ENCODE measurements at regions not wholly inside any gene's neighbourhood (a gene's known extent, or its start where the extent isn't known, plus 50 kb on each side); places are given as distances from the start of the nearest gene placed in this dataset.

GRCh38 chr16:85460252-85461021 lies 152.7 kb upstream of the GSE1 start:
- Histone ChIP-seq H3K9ac (ENCODE audit: low read length) (no peak overlapping the region), H2AFZ (ENCODE audit: low read depth, low read length) (no peak overlapping the region), H3K4me3 (ENCODE audit: insufficient read depth, low read depth, low read length) (no peak overlapping the region), H3K79me2 (ENCODE audit: insufficient read depth, low read length) (no peaks in the 10 kb centered on the region), H3K36me3 (ENCODE audit: insufficient read depth, low read length) (no peaks in the 10 kb centered on the region), H3K27me3 (ENCODE audit: insufficient read depth, low read length) (peaks cover 15% of the 10 kb centered on the region), H3K4me2 (ENCODE audit: low read length) (peak overlapping the region; percentile 78), H3K4me1 (ENCODE audit: insufficient read depth, low read length) (peaks cover 22% of the 10 kb centered on the region), H3K9me3 (ENCODE audit: insufficient read depth, low read depth, low read length) (no peaks in the 10 kb centered on the region), H4K20me1 (ENCODE audit: insufficient read depth, low read length) (peaks cover 95% of the 10 kb centered on the region), H3K27ac (ENCODE audit: low read depth, low read length) (no peak overlapping the region)
- peaks cover 3% of the 10 kb centered on the region for H3K36me3 Mint-ChIP-seq (ENCODE audit: low read depth, unreplicated experiment)
- no peak for DNase-seq (ENCODE audit: low read depth)
- peak overlapping the region; percentile 25 for H3K4me3 Mint-ChIP-seq (ENCODE audit: unreplicated experiment)
- H3K4me1 Mint-ChIP-seq (ENCODE audit: low read depth, unreplicated experiment), result peaks cover 14% of the 10 kb centered on the region
- no peak for FAIRE-seq
- no peaks in the 10 kb centered on the region for H3K9me3 Mint-ChIP-seq (ENCODE audit: unreplicated experiment)
- peak overlapping the region; percentile 36 for H3K27ac Mint-ChIP-seq (ENCODE audit: unreplicated experiment)
- peaks cover 52% of the 10 kb centered on the region for H3K27me3 Mint-ChIP-seq (ENCODE audit: low read depth, unreplicated experiment)
- TF ChIP-seq, protein P1, sequence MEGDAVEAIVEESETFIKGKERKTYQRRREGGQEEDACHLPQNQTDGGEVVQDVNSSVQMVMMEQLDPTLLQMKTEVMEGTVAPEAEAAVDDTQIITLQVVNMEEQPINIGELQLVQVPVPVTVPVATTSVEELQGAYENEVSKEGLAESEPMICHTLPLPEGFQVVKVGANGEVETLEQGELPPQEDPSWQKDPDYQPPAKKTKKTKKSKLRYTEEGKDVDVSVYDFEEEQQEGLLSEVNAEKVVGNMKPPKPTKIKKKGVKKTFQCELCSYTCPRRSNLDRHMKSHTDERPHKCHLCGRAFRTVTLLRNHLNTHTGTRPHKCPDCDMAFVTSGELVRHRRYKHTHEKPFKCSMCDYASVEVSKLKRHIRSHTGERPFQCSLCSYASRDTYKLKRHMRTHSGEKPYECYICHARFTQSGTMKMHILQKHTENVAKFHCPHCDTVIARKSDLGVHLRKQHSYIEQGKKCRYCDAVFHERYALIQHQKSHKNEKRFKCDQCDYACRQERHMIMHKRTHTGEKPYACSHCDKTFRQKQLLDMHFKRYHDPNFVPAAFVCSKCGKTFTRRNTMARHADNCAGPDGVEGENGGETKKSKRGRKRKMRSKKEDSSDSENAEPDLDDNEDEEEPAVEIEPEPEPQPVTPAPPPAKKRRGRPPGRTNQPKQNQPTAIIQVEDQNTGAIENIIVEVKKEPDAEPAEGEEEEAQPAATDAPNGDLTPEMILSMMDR (IDR thresholded peaks at IDR 0.05; ENCODE audit: insufficient read depth, low read depth, low read length), result no peak
- no peak for TF ChIP-seq EZH2 (IDR thresholded peaks at IDR 0.05; ENCODE audit: insufficient read depth, low read length)

DNA sequence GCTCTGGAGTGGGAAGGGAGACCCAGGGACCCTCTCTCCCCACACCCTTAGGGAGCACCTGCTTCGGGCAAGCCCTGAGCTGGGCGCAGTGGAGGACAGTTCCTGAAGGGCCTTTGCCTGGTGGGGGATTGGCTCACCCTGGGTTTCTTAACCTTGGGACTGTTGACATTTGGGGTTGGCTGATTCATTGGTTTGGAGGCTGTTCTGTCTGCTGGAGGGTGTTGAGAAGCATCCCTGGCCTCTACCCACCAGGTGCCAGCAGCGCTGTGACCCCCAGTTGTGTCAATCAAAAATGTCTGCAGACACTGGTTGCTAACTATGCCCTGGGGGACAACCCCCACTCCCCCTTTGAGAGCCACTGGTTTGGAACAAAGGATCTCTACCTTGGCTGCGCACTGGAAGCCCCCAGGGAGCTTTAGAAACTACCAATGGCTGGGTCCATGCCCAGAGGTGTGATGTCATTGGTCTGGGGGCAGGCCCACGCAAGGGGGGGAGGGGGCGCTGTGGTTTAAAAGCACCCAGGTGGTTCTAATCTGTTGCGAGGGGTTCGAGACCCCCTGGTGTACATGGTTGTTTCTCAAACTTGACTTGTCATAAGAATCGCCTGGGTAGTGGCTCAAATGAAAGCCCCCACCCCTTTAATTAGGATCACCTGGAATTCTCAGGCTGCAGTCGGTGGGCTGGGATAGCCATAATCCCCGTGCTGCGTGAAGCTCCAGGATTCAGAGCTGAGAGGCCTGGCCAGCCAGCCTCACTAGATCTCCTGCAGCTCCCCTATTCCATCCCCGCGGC lies 151.9 kb upstream of the GSE1 start:
- TF ChIP-seq EZH2 (IDR thresholded peaks at IDR 0.05; ENCODE audit: insufficient read depth, low read length), result no peak
- TF ChIP-seq, protein P1 (IDR thresholded peaks at IDR 0.05; ENCODE audit: insufficient read depth, low read depth, low read length), result no peak
- H3K4me1 ChIP-seq (ENCODE audit: insufficient read depth, low read length), result peaks cover 22% of the 10 kb centered on the region
- peaks cover 15% of the 10 kb centered on the region for H3K4me1 Mint-ChIP-seq (ENCODE audit: low read depth, unreplicated experiment)
- no peaks in the 10 kb centered on the region for H3K9me3 ChIP-seq (ENCODE audit: insufficient read depth, low read depth, low read length)
- peak overlapping the region; percentile 40 for H3K4me3 Mint-ChIP-seq (ENCODE audit: unreplicated experiment)
- peaks cover 3% of the 10 kb centered on the region for H3K36me3 Mint-ChIP-seq (ENCODE audit: low read depth, unreplicated experiment)
- DNase-seq (ENCODE audit: low read depth) (peak; percentile 28), FAIRE-seq (no peak)
- H3K4me2 ChIP-seq (ENCODE audit: low read length), result peak overlapping the region; percentile 78
- no peaks in the 10 kb centered on the region for H3K36me3 ChIP-seq (ENCODE audit: insufficient read depth, low read length)
- H2AFZ ChIP-seq (ENCODE audit: low read depth, low read length), result no peak overlapping the region
- H3K9me3 Mint-ChIP-seq (ENCODE audit: unreplicated experiment), result no peaks in the 10 kb centered on the region
- H3K9ac ChIP-seq (ENCODE audit: low read length), result no peak overlapping the region
- H3K79me2 ChIP-seq (ENCODE audit: insufficient read depth, low read length), result no peaks in the 10 kb centered on the region
- H4K20me1 ChIP-seq (ENCODE audit: insufficient read depth, low read length), result peaks cover 95% of the 10 kb centered on the region
- H3K27me3 ChIP-seq (ENCODE audit: insufficient read depth, low read length), result peaks cover 15% of the 10 kb centered on the region
- H3K27ac ChIP-seq (ENCODE audit: low read depth, low read length), result no peak overlapping the region
- H3K27ac Mint-ChIP-seq (ENCODE audit: unreplicated experiment), result peak overlapping the region; percentile 36
- peaks cover 48% of the 10 kb centered on the region for H3K27me3 Mint-ChIP-seq (ENCODE audit: low read depth, unreplicated experiment)
- H3K4me3 ChIP-seq (ENCODE audit: insufficient read depth, low read depth, low read length), result no peak overlapping the region
